ENCODE measurements at regions not wholly inside any gene's neighbourhood (a gene's known extent, or its start where the extent isn't known, plus 50 kb on each side); places are given as distances from the start of the nearest gene placed in this dataset.

DNA sequence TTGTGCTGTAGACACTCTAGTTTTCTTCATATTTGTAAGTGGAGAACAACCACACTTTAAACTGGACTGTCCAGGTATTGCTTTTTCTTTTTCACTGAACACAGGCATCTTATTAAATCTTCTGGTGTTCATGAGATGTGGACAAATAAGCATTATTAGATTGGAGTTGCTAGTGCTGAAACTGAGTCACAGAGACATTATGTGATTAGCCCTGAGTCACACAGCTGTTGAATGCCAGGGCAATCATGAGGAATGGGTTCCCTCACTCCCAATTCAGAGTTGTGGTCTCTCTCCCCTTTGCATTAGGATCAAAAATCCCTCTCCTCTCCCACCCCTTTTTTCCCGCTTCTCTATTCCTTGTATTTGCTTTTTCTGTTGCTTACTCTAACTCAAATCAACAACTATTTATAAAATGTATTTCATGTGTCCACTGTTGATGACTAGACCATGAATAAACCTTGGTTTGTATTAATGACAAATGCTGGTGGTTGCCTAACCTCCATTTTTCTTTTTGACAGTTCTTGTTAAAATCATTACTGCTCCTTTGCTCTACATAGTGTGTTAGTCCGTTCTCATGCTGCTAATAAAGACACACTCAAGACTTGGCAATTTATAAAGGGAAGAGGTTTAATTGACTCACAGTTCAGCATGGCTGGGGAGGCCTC lies 738.2 kb downstream of the BRINP1 start:
- no peak overlapping the region for H3K27ac ChIP-seq (ENCODE audit: extremely low read depth, low read depth, low read length)
- TF ChIP-seq ZNF19 (tag by site-specific recombination; IDR thresholded peaks at IDR 0.05; ENCODE audit: low read depth) = no peak
- TF ChIP-seq SCRT2 (tag by site-specific recombination; IDR thresholded peaks at IDR 0.05) = no peak
- no peak for TF ChIP-seq KLF8 (tag by site-specific recombination; IDR thresholded peaks at IDR 0.05)
- TF ChIP-seq ZNF354C (tag by site-specific recombination; IDR thresholded peaks at IDR 0.05; ENCODE audit: borderline replicate concordance, low read depth) = no peak
- TF ChIP-seq ZNF416 (tag by site-specific recombination; IDR thresholded peaks at IDR 0.05) = no peak
- no peak for TF ChIP-seq MZF1 (tag by site-specific recombination; IDR thresholded peaks at IDR 0.05; ENCODE audit: borderline replicate concordance)
- no peak for TF ChIP-seq ZNF23 (tag by site-specific recombination; IDR thresholded peaks at IDR 0.05; ENCODE audit: borderline replicate concordance)
- TF ChIP-seq ZNF707 (tag by site-specific recombination; IDR thresholded peaks at IDR 0.05) = no peak
- no peak for TF ChIP-seq ZBTB21 (tag by site-specific recombination; IDR thresholded peaks at IDR 0.05)
- TF ChIP-seq ZBTB7A (tag by site-specific recombination; IDR thresholded peaks at IDR 0.05; ENCODE audit: low read depth) = no peak
- TF ChIP-seq, protein P1, sequence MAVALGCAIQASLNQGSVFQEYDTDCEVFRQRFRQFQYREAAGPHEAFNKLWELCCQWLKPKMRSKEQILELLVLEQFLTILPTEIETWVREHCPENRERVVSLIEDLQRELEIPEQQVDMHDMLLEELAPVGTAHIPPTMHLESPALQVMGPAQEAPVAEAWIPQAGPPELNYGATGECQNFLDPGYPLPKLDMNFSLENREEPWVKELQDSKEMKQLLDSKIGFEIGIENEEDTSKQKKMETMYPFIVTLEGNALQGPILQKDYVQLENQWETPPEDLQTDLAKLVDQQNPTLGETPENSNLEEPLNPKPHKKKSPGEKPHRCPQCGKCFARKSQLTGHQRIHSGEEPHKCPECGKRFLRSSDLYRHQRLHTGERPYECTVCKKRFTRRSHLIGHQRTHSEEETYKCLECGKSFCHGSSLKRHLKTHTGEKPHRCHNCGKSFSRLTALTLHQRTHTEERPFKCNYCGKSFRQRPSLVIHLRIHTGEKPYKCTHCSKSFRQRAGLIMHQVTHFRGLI (tag by site-specific recombination; IDR thresholded peaks at IDR 0.05) = no peak
- TF ChIP-seq KLF16 (tag by site-specific recombination; IDR thresholded peaks at IDR 0.05) = no peak
- TF ChIP-seq ZNF830 (tag by site-specific recombination; IDR thresholded peaks at IDR 0.05; ENCODE audit: low read depth) = no peak
- TF ChIP-seq ZNF398 (tag by site-specific recombination; IDR thresholded peaks at IDR 0.05) = no peak
- TF ChIP-seq OSR2 (tag by site-specific recombination; IDR thresholded peaks at IDR 0.05) = no peak
- no peak for TF ChIP-seq ZNF610 (tag by site-specific recombination; IDR thresholded peaks at IDR 0.05; ENCODE audit: borderline replicate concordance)
- ChIA-PET POLR2A (no interaction called here), CTCF (no interaction called here)
- no peaks in the 10 kb centered on the region for H3K4me1 ChIP-seq (ENCODE audit: control insufficient read depth, insufficient read depth, low read length)
- no peak overlapping the region for H3K4me3 ChIP-seq (ENCODE audit: low read depth, low read length)
- no peaks in the 10 kb centered on the region for H3K9me3 ChIP-seq (ENCODE audit: control insufficient read depth, insufficient read depth, low read depth, low read length)
- no peaks in the 10 kb centered on the region for H3K36me3 ChIP-seq (ENCODE audit: control insufficient read depth in 2 of 2, insufficient read depth in 1 of 2, low read length in 2 of 2)

DNA sequence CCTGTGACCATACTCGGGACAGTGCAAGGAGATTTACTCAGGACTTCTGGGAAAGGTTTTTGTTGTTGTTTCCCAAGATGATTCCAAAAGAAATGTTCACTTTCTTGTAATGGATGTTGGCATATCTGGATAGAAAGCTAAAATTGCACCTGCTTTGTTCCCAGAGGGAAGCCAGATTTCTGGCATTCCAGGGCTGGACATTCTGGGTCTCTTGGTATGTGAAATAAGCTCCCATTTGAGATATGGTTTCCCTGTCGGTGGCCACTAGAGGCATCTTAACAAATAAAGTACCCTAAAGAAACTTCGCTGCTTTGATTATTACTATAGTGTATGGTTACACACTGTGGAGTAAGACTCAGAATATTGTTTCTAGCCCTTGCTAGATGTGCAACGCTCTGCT lies 737.3 kb downstream of the BRINP1 start:
- Histone ChIP-seq H3K4me3 (ENCODE audit: low read depth, low read length) (no peak overlapping the region), H3K27ac (ENCODE audit: extremely low read depth, low read depth, low read length) (no peak overlapping the region), H3K36me3 (ENCODE audit: control insufficient read depth in 2 of 2, insufficient read depth in 1 of 2, low read length in 2 of 2) (no peaks in the 10 kb centered on the region), H3K9me3 (ENCODE audit: control insufficient read depth, insufficient read depth, low read depth, low read length) (no peaks in the 10 kb centered on the region), H3K4me1 (ENCODE audit: control insufficient read depth, insufficient read depth, low read length) (no peaks in the 10 kb centered on the region)
- TF ChIP-seq ZNF248 (tag by site-specific recombination; IDR thresholded peaks at IDR 0.05) = no peak
- TF ChIP-seq, protein P2, sequence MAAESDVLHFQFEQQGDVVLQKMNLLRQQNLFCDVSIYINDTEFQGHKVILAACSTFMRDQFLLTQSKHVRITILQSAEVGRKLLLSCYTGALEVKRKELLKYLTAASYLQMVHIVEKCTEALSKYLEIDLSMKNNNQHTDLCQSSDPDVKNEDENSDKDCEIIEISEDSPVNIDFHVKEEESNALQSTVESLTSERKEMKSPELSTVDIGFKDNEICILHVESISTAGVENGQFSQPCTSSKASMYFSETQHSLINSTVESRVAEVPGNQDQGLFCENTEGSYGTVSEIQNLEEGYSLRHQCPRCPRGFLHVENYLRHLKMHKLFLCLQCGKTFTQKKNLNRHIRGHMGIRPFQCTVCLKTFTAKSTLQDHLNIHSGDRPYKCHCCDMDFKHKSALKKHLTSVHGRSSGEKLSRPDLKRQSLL (tag by site-specific recombination; IDR thresholded peaks at IDR 0.05) = no peak
- TF ChIP-seq ZBTB7A (tag by site-specific recombination; IDR thresholded peaks at IDR 0.05; ENCODE audit: low read depth) = no peak
- no peak for TF ChIP-seq ZNF555 (tag by site-specific recombination; conservative IDR thresholded peaks at IDR 0.05)
- TF ChIP-seq ZNF600 (tag by site-specific recombination; IDR thresholded peaks at IDR 0.05) = no peak
- no peak for TF ChIP-seq ZNF335 (tag by site-specific recombination; conservative IDR thresholded peaks at IDR 0.05)
- TF ChIP-seq ZNF549 (tag by site-specific recombination; IDR thresholded peaks at IDR 0.05) = no peak
- TF ChIP-seq ZNF473 (tag by site-specific recombination; IDR thresholded peaks at IDR 0.05) = no peak
- TF ChIP-seq, protein P3, sequence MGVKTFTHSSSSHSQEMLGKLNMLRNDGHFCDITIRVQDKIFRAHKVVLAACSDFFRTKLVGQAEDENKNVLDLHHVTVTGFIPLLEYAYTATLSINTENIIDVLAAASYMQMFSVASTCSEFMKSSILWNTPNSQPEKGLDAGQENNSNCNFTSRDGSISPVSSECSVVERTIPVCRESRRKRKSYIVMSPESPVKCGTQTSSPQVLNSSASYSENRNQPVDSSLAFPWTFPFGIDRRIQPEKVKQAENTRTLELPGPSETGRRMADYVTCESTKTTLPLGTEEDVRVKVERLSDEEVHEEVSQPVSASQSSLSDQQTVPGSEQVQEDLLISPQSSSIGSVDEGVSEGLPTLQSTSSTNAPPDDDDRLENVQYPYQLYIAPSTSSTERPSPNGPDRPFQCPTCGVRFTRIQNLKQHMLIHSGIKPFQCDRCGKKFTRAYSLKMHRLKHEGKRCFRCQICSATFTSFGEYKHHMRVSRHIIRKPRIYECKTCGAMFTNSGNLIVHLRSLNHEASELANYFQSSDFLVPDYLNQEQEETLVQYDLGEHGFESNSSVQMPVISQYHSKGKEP (tag by site-specific recombination; IDR thresholded peaks at IDR 0.05) = no peak
- no peak for TF ChIP-seq ZNF837 (tag by site-specific recombination; IDR thresholded peaks at IDR 0.05)
- no peak for TF ChIP-seq ZNF792 (tag by site-specific recombination; IDR thresholded peaks at IDR 0.05)
- ChIA-PET CTCF (no interaction called here), POLR2A (no interaction called here)

Measured in HEK293 (cell line).